ENCODE measurements at regions not wholly inside any gene's neighbourhood (a gene's known extent, or its start where the extent isn't known, plus 50 kb on each side); places are given as distances from the start of the nearest gene placed in this dataset.

GRCh38 chr6:109295109-109295773, 87.0 kb downstream of the CD164 start:
- DNase-seq = no peak

GRCh38 chr6:109292983-109293586, 89.2 kb downstream of the CD164 start:
- no peak for DNase-seq

- DNase-seq = no peak
Measured at GRCh38 chr6:109292420-109292819, 89.8 kb downstream of the CD164 start.

- no peak for DNase-seq
Measured at GRCh38 chr6:109291902-109292301, 90.4 kb downstream of the CD164 start.

- no peak for DNase-seq
Measured at GRCh38 chr6:109290143-109290931, 91.9 kb downstream of the CD164 start.

GRCh38 chr6:109285366-109285765, 96.9 kb downstream of the CD164 start:
- no peak for DNase-seq

GRCh38 chr6:109284675-109285074, 97.6 kb downstream of the CD164 start:
- DNase-seq = no peak

GRCh38 chr6:109282756-109283155, 99.5 kb downstream of the CD164 start:
- DNase-seq = no peak

GRCh38 chr6:109279628-109280027, 102.6 kb downstream of the CD164 start:
- no peak for DNase-seq

- no peak for DNase-seq
Measured at GRCh38 chr6:109271622-109272021, 110.6 kb downstream of the CD164 start.

- DNase-seq = no peak
Measured at GRCh38 chr6:109269953-109270517, 112.2 kb downstream of the CD164 start.

GRCh38 chr6:109269057-109269456, 113.2 kb downstream of the CD164 start:
- no peak for DNase-seq

GRCh38 chr6:109265530-109265929, 116.7 kb downstream of the CD164 start:
- DNase-seq = no peak

GRCh38 chr6:109263873-109264700, 118.2 kb downstream of the CD164 start:
- DNase-seq = no peak

GRCh38 chr6:109262261-109262660, 120.0 kb downstream of the CD164 start:
- DNase-seq = no peak

GRCh38 chr6:109261811-109262210, 120.5 kb downstream of the CD164 start:
- DNase-seq = no peak

GRCh38 chr6:109260701-109261100, 121.6 kb downstream of the CD164 start:
- no peak for DNase-seq

GRCh38 chr6:109260126-109260525, 122.1 kb downstream of the CD164 start:
- no peak for DNase-seq

- no peak for DNase-seq
Measured at GRCh38 chr6:109258129-109258528, 124.1 kb downstream of the CD164 start.

- DNase-seq = no peak
Measured at GRCh38 chr6:109257494-109257893, 124.8 kb downstream of the CD164 start.

GRCh38 chr6:109255946-109256640, 126.2 kb downstream of the CD164 start:
- DNase-seq = peak; percentile 51

- no peak for DNase-seq
Measured at GRCh38 chr6:109255087-109255486, 127.2 kb downstream of the CD164 start.

Data from NCI-H1105 treated with DMSO at 0.1 percent for 48 hours (cell line).